ENCODE measurements at regions not wholly inside any gene's neighbourhood (a gene's known extent, or its start where the extent isn't known, plus 50 kb on each side); places are given as distances from the start of the nearest gene placed in this dataset.

DNA sequence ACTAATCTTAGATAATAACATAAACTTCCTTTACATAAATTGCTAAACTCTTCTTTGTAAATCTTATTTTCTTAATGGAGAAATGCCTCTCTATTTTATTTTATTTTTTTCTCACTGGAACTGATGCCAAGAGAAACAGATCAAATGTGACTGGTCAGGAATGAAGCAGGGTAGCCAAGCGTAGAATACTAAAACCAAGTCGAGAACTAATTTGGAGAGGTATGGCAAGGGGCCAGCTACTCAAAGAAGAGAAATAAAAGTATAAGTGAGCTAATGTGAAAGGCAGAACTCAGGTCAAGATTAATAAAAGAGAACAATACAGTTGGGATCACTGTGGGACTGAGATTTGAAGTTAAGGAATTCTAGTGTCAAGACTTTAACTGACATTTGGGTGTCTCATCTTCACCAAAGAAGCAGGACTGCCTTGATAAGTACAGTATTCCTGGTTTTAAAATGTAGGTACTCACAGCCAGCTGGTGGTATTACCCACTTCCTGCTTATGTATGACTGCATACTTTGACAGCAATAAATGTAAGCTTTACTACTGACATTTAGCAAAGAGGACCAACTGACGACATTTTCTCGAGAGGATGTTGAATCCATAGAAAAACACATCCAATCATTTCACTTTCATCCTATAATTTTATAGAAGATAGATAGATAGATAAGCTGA is 1192.2 kb downstream of the EFNB2 start:
- Histone ChIP-seq H3K36me3 (ENCODE audit: insufficient read depth, insufficient read length, low read length) (no peaks in the 10 kb centered on the region), H3K9me3 (ENCODE audit: insufficient read depth, low read length) (no peaks in the 10 kb centered on the region), H3K4me1 (ENCODE audit: insufficient read depth, insufficient read length) (no peaks in the 10 kb centered on the region), H3K27me3 (ENCODE audit: insufficient read depth, insufficient read length) (no peaks in the 10 kb centered on the region), H3K4me3 (ENCODE audit: insufficient read length, low read depth) (no peak overlapping the region), H3K9ac (ENCODE audit: insufficient read length, low read depth) (no peak overlapping the region)
- no peak for DNase-seq (ENCODE audit: low read depth, low spot score)
- TF ChIP-seq SUZ12 (IDR thresholded peaks at IDR 0.05; ENCODE audit: extremely low read depth, insufficient read depth, insufficient read length) (no peak), YY1 (IDR thresholded peaks at IDR 0.05; ENCODE audit: insufficient read depth, insufficient read length) (no peak), ZNF274 (IDR thresholded peaks at IDR 0.05; ENCODE audit: low read depth, low read length) (no peak)

GRCh38 chr13:105342281-105342820 is 1193.1 kb downstream of the EFNB2 start:
- Histone ChIP-seq H3K9me3 (ENCODE audit: insufficient read depth, low read length) (no peaks in the 10 kb centered on the region), H3K4me1 (ENCODE audit: insufficient read depth, insufficient read length) (no peaks in the 10 kb centered on the region), H3K36me3 (ENCODE audit: insufficient read depth, insufficient read length, low read length) (no peaks in the 10 kb centered on the region), H3K27me3 (ENCODE audit: insufficient read depth, insufficient read length) (no peaks in the 10 kb centered on the region), H3K9ac (ENCODE audit: insufficient read length, low read depth) (no peak overlapping the region), H3K4me3 (ENCODE audit: insufficient read length, low read depth) (no peak overlapping the region)
- no peak for DNase-seq (ENCODE audit: low read depth, low spot score)
- TF ChIP-seq ZNF274 (IDR thresholded peaks at IDR 0.05; ENCODE audit: low read depth, low read length) (no peak), SUZ12 (IDR thresholded peaks at IDR 0.05; ENCODE audit: extremely low read depth, insufficient read depth, insufficient read length) (no peak), YY1 (IDR thresholded peaks at IDR 0.05; ENCODE audit: insufficient read depth, insufficient read length) (no peak)

GRCh38 chr13:105341758-105342157 is 1193.7 kb downstream of the EFNB2 start:
- no peak overlapping the region for H3K9ac ChIP-seq (ENCODE audit: insufficient read length, low read depth)
- no peak for DNase-seq (ENCODE audit: low read depth, low spot score)
- no peaks in the 10 kb centered on the region for H3K27me3 ChIP-seq (ENCODE audit: insufficient read depth, insufficient read length)
- no peak overlapping the region for H3K4me3 ChIP-seq (ENCODE audit: insufficient read length, low read depth)
- H3K36me3 ChIP-seq (ENCODE audit: insufficient read depth, insufficient read length, low read length), result no peaks in the 10 kb centered on the region
- no peaks in the 10 kb centered on the region for H3K9me3 ChIP-seq (ENCODE audit: insufficient read depth, low read length)
- TF ChIP-seq SUZ12 (IDR thresholded peaks at IDR 0.05; ENCODE audit: extremely low read depth, insufficient read depth, insufficient read length) (no peak), YY1 (IDR thresholded peaks at IDR 0.05; ENCODE audit: insufficient read depth, insufficient read length) (no peak), ZNF274 (IDR thresholded peaks at IDR 0.05; ENCODE audit: low read depth, low read length) (no peak)
- no peaks in the 10 kb centered on the region for H3K4me1 ChIP-seq (ENCODE audit: insufficient read depth, insufficient read length)

- no peaks in the 10 kb centered on the region for H3K9me3 ChIP-seq (ENCODE audit: insufficient read depth, low read length)
- no peak overlapping the region for H3K9ac ChIP-seq (ENCODE audit: insufficient read length, low read depth)
- H3K27me3 ChIP-seq (ENCODE audit: insufficient read depth, insufficient read length), result no peaks in the 10 kb centered on the region
- H3K36me3 ChIP-seq (ENCODE audit: insufficient read depth, insufficient read length, low read length), result no peaks in the 10 kb centered on the region
- H3K4me3 ChIP-seq (ENCODE audit: insufficient read length, low read depth), result no peak overlapping the region
- no peak for TF ChIP-seq ZNF274 (IDR thresholded peaks at IDR 0.05; ENCODE audit: low read depth, low read length)
- no peaks in the 10 kb centered on the region for H3K4me1 ChIP-seq (ENCODE audit: insufficient read depth, insufficient read length)
- DNase-seq (ENCODE audit: low read depth, low spot score), result no peak
Observed at GRCh38 chr13:105341256-105341655, 1194.2 kb downstream of the EFNB2 start.

DNA sequence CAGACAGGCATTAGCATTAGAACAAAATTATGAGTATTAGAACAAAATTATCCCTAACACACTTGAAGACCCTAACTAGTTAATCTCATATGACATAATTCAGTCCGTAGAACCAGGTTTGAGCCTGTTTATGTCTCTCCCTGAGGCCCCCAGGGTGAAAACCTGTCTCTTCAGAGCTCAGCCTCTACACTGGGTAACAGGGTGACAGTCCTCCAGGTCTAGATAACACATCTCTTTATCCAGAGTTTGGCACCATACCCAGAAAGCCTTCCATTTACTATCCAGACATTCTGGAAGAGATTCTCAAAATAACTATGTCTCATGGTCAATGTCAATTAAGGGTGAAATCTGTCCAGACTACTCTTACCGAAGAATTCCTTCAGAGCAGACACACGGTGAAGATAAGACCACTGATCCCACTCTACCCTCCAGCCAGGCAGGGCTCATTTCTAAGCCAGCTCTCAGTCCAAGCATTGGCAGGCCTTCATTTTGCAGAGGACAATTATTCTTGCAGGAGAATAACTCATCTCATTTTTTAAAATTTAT is 1195.3 kb downstream of the EFNB2 start:
- DNase-seq (ENCODE audit: low read depth, low spot score), result no peak
- Histone ChIP-seq H3K36me3 (ENCODE audit: insufficient read depth, insufficient read length, low read length) (no peaks in the 10 kb centered on the region), H3K4me1 (ENCODE audit: insufficient read depth, insufficient read length) (no peaks in the 10 kb centered on the region), H3K9me3 (ENCODE audit: insufficient read depth, low read length) (no peaks in the 10 kb centered on the region), H3K4me3 (ENCODE audit: insufficient read length, low read depth) (no peak overlapping the region), H3K27me3 (ENCODE audit: insufficient read depth, insufficient read length) (no peaks in the 10 kb centered on the region), H3K9ac (ENCODE audit: insufficient read length, low read depth) (no peak overlapping the region)
- TF ChIP-seq ZNF274 (IDR thresholded peaks at IDR 0.05; ENCODE audit: low read depth, low read length) (no peak), YY1 (IDR thresholded peaks at IDR 0.05; ENCODE audit: insufficient read depth, insufficient read length) (no peak), SUZ12 (IDR thresholded peaks at IDR 0.05; ENCODE audit: extremely low read depth, insufficient read depth, insufficient read length) (no peak)

DNA sequence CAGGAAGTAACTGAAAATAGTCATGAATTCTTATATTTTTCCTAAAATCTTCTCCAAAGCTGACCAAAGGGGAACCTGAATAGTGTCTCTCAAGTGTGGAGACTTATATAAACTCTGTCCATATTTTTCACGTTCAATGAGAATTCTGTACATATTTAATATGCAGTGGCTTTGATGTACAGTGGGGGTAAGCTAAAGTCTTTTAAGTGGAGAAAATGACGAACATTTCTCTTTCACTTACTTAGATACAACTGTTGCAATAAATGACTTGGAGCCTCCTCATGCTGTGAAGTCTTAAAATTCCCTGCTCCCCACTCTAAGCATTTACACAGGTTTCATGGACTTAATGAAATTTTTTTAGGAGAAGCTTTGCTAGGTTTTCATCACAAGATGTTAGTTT is 1196.7 kb downstream of the EFNB2 start:
- no peaks in the 10 kb centered on the region for H3K9me3 ChIP-seq (ENCODE audit: insufficient read depth, low read length)
- H3K36me3 ChIP-seq (ENCODE audit: insufficient read depth, insufficient read length, low read length), result no peaks in the 10 kb centered on the region
- no peak for TF ChIP-seq YY1 (IDR thresholded peaks at IDR 0.05; ENCODE audit: insufficient read depth, insufficient read length)
- no peak for TF ChIP-seq ZNF274 (IDR thresholded peaks at IDR 0.05; ENCODE audit: low read depth, low read length)
- no peak overlapping the region for H3K9ac ChIP-seq (ENCODE audit: insufficient read length, low read depth)
- H3K4me3 ChIP-seq (ENCODE audit: insufficient read length, low read depth), result no peak overlapping the region
- no peaks in the 10 kb centered on the region for H3K27me3 ChIP-seq (ENCODE audit: insufficient read depth, insufficient read length)
- no peaks in the 10 kb centered on the region for H3K4me1 ChIP-seq (ENCODE audit: insufficient read depth, insufficient read length)
- DNase-seq (ENCODE audit: low read depth, low spot score), result no peak

GRCh38 chr13:105338006-105338405 is 1197.5 kb downstream of the EFNB2 start:
- Histone ChIP-seq H3K36me3 (ENCODE audit: insufficient read depth, insufficient read length, low read length) (no peaks in the 10 kb centered on the region), H3K9me3 (ENCODE audit: insufficient read depth, low read length) (no peaks in the 10 kb centered on the region), H3K9ac (ENCODE audit: insufficient read length, low read depth) (no peak overlapping the region), H3K4me3 (ENCODE audit: insufficient read length, low read depth) (no peak overlapping the region), H3K4me1 (ENCODE audit: insufficient read depth, insufficient read length) (no peaks in the 10 kb centered on the region), H3K27me3 (ENCODE audit: insufficient read depth, insufficient read length) (no peaks in the 10 kb centered on the region)
- TF ChIP-seq YY1 (IDR thresholded peaks at IDR 0.05; ENCODE audit: insufficient read depth, insufficient read length) (no peak), SUZ12 (IDR thresholded peaks at IDR 0.05; ENCODE audit: extremely low read depth, insufficient read depth, insufficient read length) (no peak), ZNF274 (IDR thresholded peaks at IDR 0.05; ENCODE audit: low read depth, low read length) (no peak)
- no peak for DNase-seq (ENCODE audit: low read depth, low spot score)
